ENCODE measurements at regions not wholly inside any gene's neighbourhood (a gene's known extent, or its start where the extent isn't known, plus 50 kb on each side); places are given as distances from the start of the nearest gene placed in this dataset.

- no peak for FAIRE-seq
Observed at GRCh38 chr3:124587053-124587408, 143.2 kb upstream of the UMPS start.

DNA sequence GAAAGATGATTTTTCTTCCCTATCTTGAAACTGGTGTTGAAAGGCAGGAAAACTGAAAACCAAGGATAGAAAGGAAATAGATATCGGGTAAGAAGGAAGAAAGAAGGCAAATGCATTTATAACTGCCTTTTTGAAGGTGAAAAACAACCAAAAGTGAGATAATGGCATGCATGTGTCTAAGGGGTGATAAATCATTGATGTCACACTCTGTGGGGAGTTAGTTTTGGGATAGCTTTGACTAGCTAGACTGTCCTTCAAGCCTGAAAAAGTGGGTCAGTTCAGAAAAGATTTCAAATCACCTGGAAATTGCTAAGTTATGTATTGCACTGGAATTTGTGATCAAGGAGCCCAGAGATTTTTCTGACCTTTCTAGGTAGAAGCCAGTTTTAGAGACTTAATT, 142.2 kb upstream of the UMPS start:
- no peak for FAIRE-seq

DNA sequence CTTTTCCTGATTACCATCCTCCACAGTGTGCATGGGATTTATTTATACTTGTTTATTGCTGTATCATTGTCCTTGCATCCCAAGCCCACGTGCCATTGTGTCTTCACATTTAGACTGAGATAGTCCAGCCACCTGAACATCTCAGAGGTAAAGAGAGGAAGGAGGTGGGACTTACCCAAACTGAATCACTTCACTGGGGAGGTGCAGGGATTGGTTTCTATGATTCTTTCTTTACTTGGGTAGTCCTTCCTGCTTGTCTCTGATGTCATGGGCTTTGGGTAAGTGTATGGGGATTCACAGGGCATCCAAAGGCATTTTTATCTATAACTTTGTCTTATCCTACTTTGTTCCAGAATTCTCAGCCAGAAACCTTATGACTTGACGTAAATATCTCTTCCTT, 141.5 kb upstream of the UMPS start:
- FAIRE-seq, result no peak

- FAIRE-seq, result no peak
Observed at GRCh38 chr3:124591699-124592098, 138.6 kb upstream of the UMPS start.

GRCh38 chr3:124592658-124593441, 137.4 kb upstream of the UMPS start:
- FAIRE-seq, result no peak

DNA sequence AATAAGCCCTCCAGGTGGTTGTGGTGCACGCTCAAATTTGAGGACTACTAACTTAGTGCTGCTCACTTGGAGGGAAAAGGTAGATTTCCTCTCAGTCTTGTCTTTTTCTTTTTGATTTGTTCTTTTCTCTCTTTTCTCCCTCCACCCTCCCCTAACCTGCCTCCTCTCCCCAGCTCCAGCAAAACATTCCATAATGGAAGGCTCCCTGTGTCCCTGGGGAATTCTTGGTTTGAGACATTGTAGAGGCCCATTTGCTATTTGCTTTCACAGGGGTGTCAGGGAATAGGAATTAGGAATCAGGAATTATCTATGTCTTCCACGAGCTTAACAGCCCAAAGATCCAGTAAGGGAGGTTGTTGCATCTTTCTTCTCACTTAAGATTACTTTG, 136.8 kb upstream of the UMPS start:
- FAIRE-seq, result no peak

DNA sequence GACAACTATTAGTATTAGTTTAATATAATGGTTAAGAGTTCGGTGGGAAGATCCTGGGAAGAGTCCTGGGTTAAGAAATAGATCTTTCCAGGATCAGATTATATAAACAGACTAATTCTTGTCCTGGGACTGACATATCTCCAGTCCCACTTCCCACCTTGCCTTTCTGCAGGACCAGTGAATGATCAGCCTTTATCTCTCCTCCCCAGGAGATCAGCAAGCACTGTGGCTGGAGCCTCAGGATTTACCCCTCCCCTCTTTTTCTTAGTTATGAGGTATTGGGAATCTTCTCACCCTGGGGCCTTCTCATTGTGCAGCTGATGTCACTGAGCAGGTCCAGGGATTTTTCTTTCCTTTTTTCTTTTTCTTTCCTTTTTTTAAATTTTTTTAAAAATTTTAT, 135.7 kb upstream of the UMPS start:
- FAIRE-seq, result no peak

GRCh38 chr3:124597273-124597672, 133.0 kb upstream of the UMPS start:
- FAIRE-seq, result no peak

- FAIRE-seq, result no peak
Observed at GRCh38 chr3:124597979-124598378, 132.3 kb upstream of the UMPS start.

DNA sequence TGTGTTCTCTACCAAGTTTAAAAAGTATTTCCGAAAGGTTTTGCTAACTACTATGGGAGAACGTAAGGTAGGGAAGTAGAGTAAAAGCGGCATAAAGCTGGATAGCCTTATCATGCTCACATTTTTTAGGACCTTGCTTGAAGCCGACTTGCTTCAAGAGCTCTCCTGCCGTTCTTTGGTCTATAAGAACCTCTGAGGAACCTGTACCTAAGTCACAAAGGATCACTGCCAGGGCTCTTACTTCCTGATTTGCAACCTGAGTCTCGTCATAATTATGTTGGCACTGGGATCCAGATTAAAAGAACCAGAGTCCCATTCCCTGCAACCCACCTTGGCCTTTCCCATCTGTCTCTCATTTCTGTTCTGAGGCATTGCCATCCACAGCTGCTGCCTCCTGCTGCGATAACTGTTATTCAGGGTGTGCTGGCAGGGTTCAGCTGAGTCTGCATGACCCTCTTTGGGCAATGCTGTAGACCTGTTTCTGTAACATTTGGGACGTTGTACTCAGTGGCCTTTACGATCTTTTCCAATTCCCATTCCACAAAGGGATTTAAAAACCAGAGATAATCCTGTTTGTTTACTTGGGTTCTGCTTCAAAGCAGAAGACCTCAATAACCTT, 131.0 kb upstream of the UMPS start:
- FAIRE-seq, result no peak

DNA sequence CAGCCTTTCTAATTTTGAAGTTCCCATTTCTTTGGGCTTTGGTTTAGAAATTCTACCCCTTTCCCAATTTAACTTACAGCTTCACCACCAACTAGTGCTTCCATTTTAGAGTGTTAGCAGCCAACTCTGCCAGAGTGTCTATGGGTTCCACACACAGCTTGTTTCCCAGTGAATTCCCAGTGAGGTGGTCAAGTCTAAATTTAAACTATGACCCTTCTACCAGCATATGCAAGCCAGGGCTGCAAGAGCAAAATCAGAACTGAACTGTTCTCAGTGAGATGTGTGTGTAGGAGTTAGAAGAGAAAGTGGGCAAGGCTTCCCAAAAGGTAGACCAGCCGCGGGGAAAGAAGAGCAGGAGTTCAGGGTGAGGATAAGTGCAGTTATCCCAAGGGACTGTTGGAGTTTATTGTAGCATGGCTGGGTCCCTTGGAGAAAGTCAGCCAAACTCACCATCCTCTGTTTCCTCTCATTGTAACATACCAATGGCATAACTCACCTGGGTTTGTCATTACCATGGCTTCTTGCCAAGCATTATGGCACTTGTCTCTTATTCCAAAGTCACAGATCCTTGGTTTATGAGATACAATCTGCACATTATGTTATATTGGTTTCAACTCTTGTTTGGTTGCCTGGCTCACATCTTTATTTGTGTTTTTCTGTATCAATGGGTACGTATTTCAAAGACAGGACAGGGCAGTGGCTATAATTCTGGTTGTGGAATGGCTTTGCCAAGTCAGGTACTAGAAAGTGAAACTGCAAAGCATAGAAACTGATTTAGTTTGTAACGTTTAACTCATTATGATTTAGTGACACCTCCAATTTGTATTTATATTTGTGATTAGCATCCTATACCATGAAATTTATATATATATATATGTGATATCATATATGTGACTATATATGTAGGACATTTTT, 130.2 kb upstream of the UMPS start:
- no peak for FAIRE-seq

GRCh38 chr3:124600765-124601164, 129.5 kb upstream of the UMPS start:
- FAIRE-seq, result no peak

- no peak for FAIRE-seq
Observed at GRCh38 chr3:124601190-124601589, 129.1 kb upstream of the UMPS start.

DNA sequence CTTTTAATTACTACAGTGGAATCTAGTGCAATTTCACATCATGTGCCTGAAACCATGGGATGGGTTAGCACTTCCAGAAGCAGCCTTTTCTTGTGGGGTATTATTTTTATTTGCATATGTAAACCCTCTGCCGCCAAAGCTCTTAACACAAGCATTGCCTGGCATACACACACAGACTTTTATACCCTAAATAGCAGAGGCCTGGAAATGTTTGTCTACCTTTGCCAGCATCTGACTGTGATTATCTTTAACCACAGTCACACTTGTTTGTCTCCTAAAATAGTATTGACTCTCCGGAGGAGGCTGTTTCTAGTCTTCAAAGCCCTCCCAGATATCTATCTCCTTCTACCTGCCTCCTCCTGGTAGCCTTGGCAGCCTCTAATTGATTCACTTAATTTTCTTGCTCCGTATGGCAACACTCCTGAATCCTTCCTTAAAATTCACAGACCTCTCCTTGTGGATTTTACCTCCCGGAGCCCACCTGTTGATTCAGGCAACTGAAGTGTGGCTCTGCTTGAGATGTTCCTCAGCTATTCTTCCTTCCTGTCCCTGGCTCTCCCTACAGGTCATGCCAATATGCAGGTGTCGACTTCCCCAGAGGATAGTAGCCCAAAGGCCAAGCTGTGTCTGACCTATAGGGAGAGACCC, 127.1 kb upstream of the UMPS start:
- FAIRE-seq, result no peak

GRCh38 chr3:124605781-124606579, 124.3 kb upstream of the UMPS start:
- FAIRE-seq, result no peak

DNA sequence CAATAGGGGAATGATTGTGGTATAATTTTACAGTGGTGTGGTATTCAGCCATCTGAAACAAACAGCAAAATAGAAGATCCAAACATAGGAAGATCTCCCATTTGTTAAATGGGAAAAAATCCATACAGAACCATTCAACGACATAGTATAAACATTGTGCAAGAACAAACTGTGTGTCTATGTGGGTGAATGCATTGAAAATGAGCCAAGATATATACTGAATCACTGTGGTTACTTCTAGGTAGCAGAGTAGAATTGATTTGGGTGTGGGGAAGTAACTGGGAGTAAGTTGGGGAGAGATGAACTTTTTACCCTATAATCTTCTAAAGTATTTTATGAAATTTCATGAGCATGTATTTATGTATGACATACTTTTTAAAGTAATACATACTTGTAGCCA, 123.1 kb upstream of the UMPS start:
- FAIRE-seq, result no peak

GRCh38 chr3:124609402-124609801, 120.8 kb upstream of the UMPS start:
- FAIRE-seq, result no peak

DNA sequence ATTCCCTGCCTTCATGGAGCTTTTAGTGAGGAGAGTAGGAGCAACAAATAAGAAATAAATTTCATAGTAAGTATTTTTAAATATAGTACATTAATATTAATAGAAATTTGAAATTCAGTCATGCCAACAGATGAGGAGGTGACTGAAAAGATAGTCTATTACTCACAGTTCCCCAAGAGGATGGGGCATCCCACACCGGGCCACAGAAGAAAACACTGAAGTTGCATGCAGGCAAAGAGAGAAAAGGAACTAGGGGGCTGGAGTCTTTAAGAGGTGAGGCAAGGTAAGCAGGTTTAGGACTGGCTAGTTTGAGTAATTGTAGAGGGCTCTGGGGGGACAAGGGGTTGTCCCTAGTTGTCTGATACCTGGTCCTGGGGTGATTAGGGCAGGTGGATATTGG, 120.1 kb upstream of the UMPS start:
- FAIRE-seq, result no peak

DNA sequence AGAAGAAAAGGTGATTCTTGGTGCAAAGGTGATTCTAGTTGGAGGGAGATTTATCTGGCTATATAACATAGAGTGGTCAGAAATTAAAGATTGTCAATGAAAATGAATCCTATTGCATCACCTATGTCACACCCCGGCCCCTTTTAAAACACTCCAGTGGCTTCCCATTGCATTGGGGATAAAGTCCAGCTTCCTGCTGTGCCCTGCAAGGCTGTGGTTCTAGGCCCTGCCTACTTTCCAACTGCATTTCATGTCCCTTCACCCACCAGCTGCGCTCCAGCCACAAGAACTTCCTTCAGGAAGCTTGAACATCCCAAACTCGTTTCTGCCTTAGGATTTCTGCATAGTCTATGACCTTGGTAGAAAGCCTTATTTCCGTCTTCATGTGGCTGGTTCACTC, 118.7 kb upstream of the UMPS start:
- FAIRE-seq, result no peak

DNA sequence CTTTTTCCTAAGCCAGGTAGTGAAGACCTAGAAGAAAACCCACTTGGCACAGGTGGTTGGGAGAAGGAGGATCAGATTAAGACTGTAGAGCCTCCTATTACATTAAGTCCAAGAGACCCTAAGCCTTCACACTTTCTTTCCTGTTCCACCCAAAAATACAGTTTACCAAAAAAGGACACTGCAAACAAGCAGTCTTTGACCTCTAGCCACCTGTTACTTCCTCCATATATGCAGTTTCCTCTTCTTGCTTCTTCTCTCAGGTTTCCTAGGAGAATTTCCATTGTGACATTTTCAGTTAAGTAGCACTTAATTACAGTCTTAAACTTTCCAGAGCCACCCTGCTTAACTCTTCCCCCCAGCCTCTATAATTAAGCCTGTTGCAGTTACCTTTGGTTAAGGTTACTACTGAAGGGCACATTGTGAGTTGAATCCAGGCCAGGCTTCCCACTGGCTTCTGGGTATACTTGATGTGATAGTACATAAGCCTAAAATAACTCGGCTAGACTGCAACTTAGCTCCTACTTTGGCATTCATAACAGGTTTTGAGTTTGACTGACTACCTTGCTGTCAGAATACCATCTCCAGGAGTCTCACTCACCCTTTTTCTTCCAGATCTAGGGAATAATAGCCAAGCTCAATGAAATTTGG, 114.2 kb upstream of the UMPS start:
- no peak for FAIRE-seq

DNA sequence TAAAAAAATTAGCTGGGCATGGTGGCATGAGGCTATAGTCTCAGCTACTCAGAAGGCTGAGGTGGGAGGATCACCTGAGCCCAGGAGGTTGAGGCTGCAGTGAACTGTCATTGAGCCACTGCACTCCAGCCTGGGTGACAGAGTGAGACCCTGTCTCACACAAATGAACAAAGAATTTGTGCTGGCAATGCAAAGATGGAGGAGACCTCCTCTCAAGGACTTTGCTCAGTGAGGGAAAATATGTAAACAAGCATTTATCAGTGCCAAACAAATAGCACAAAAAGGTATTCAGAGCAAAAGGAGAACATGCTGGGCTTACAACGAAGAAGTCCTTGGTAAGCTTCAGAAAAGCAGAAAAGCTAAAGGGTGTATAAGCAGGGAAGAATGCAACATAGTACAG, 113.1 kb upstream of the UMPS start:
- FAIRE-seq, result no peak
